Heart right ventricle (tissue), 16 donors: ENCODE measurements at regions not wholly inside any gene's neighbourhood (a gene's known extent, or its start where the extent isn't known, plus 50 kb on each side); places are given as distances from the start of the nearest gene placed in this dataset.

Experiments used
- ATAC-seq, 8 donors: fragments of 200-7000 bp; cut with Tn5 transposase; one replicate each; pipeline ENCODE4 v1.9.1; 2020; ENCODE audit warnings: mild to moderate bottlenecking in 8 of 8, moderate library complexity in 8 of 8, moderate number of reproducible peaks in 1 of 8
- DNase-seq, 2 donors: peaks; one replicate each; pipeline ENCODE4 v3.0.0-alpha.2; 2020
- H3K27ac ChIP-seq, 10 donors: fragments of 200-600 bp; sonication (generic) in 2 of 10; one replicate each; pipeline versions ENCODE4 v1.5.0 to v1.8.0; 2020 to 2022; ENCODE audit warnings: mild to moderate bottlenecking in 3 of 10
- H3K27me3 ChIP-seq, 7 donors: fragments of 200-600 bp; one replicate each; pipeline ENCODE4 v1.8.0; 2021 to 2022; ENCODE audit warnings: mild to moderate bottlenecking in 2 of 7
- H3K36me3 ChIP-seq, 9 donors: fragments of 200-600 bp; sonication (generic) in 1 of 9; one replicate each; pipeline versions ENCODE4 v1.5.0 to v1.8.0; 2020 to 2022; ENCODE audit warnings: mild to moderate bottlenecking in 2 of 9
- H3K4me1 ChIP-seq, 9 donors: fragments of 200-600 bp; sonication (generic) in 1 of 9; one replicate each; pipeline versions ENCODE4 v1.5.0 to v1.8.0; 2020 to 2022; ENCODE audit warnings: mild to moderate bottlenecking in 4 of 9
- H3K4me3 ChIP-seq, 10 donors: fragments of 200-600 bp; sonication (generic) in 2 of 10; one replicate each; pipeline versions ENCODE4 v1.5.0 to v1.8.0; 2020 to 2022; ENCODE audit warnings: mild to moderate bottlenecking in 7 of 10, moderate library complexity in 2 of 10
- H3K9me3 ChIP-seq, 11 donors: fragments of 200-600 bp in 10 of 11; sonication (generic) in 2 of 11; one replicate each; pipeline versions ENCODE4 v1.5.0 to v1.8.0; 2013 to 2022; ENCODE audit warnings: mild to moderate bottlenecking in 2 of 11, control low read depth in 1 of 11, moderate library complexity in 1 of 11
- WGBS, 2 donors: extraction: QIAGEN DNeasy Blood & Tissue Kit; methylation state at CpG; one replicate each; pipeline ENCODE4 v1.1.7; 2013; ENCODE audit warnings: inconsistent platforms in 1 of 2; 5-methylcytosine and 5-hydroxymethylcytosine counted together
- intact Hi-C, 10 donors: fragments of 100-400 bp; cut with DNase I; formaldehyde crosslinking; loops; one replicate each; pipeline versions ENCODE4 v1.11.1 to v1.14.2; 2022
- TF ChIP-seq, protein P1 (sequence below), 9 donors: fragments of 200-600 bp; sonication (generic) in 2 of 9; IDR thresholded peaks; one replicate each; pipeline versions ENCODE4 v1.5.0 to v1.8.0; 2021 to 2022; ENCODE audit warnings: antibody characterized with exemption in 9 of 9, mild to moderate bottlenecking in 5 of 9, moderate library complexity in 1 of 9
- donor health status: Arrhythmogenic right ventricular cardiomyopathy.
- donor health status: ischemic (EF 13 %, LVEDD 7.1; RV severe dilation, severe dysfunction).
- donor health status: healthy with polysubstance abuse.
- donor health status: DM: no; HTN: yes; CAD: no.
- donor health status: DM: no; HTN: no; CAD: no.
- donor health status: ischemic (EF 25% LVEDD 6.9; RV normal size, moderate dysfunction).
- donor health status: ischemic (EF 25% LVEDD 5.7; RV mildly dilated, moderate dysfunction).
- donor health status: healthy.
- donor health status: DM: yes; HTN: yes; CAD: no.
- donor health status: Ischemic cardiomyopathy.
- donor health status: ischemic (EF 35%, LVEDD 5.7; RV mildly dilated, moderate dysfunction).
- donor health status: nonischemic (EF 11% LVEDD 7.7; RV severe dilation, severe dysfunction).
- donor health status: DM: yes; HTN: yes; CAD: no.
- donor health status: PGD.
- donor health status: ischemic (EF 29% LVEDD 5.4; RV normal size, mild dysfunction).
- donor health status: nonischemic (EF 23%, LVEDD 6.1; RV moderate dilation, normal function).

GRCh38 chr7:41217306-41217705, 485.6 kb downstream of the INHBA start:
- H3K4me3 ChIP-seq = no peak overlapping the region
- H3K9me3 ChIP-seq = no peaks in the 10 kb centered on the region
- no peaks in the 10 kb centered on the region for H3K36me3 ChIP-seq
- TF ChIP-seq, protein P1, sequence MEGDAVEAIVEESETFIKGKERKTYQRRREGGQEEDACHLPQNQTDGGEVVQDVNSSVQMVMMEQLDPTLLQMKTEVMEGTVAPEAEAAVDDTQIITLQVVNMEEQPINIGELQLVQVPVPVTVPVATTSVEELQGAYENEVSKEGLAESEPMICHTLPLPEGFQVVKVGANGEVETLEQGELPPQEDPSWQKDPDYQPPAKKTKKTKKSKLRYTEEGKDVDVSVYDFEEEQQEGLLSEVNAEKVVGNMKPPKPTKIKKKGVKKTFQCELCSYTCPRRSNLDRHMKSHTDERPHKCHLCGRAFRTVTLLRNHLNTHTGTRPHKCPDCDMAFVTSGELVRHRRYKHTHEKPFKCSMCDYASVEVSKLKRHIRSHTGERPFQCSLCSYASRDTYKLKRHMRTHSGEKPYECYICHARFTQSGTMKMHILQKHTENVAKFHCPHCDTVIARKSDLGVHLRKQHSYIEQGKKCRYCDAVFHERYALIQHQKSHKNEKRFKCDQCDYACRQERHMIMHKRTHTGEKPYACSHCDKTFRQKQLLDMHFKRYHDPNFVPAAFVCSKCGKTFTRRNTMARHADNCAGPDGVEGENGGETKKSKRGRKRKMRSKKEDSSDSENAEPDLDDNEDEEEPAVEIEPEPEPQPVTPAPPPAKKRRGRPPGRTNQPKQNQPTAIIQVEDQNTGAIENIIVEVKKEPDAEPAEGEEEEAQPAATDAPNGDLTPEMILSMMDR (IDR thresholded peaks at IDR 0.05) = no peak
- H3K27ac ChIP-seq = no peak overlapping the region
- no peak for ATAC-seq
- H3K4me1 ChIP-seq = no peaks in the 10 kb centered on the region
- WGBS, 2 donors = 85 to 91% methylated on average over 3 of the region's 3 CpGs
- no peak for DNase-seq
- no peaks in the 10 kb centered on the region for H3K27me3 ChIP-seq
- intact Hi-C loops = no loop called here

DNA sequence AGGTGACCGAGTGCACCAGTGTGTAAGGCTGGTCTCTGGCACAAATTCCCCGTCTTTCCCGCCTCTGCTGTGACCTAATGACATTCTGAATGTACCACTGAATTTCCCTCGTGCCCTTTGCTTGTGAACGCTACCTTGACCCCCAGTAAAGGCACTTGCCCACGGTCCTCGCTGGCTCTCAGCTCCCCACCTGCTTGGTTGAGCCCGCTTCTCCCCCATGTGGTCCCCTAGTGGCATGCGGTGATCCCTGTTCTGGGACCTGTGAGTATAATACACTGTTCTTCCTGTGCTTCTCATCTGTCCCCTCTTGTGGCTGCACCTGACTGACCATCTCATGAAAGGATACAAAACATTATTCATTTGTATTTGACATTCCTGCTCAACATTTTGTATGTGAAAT, 495.7 kb downstream of the INHBA start:
- H3K4me1 ChIP-seq = no peaks in the 10 kb centered on the region
- no peaks in the 10 kb centered on the region for H3K36me3 ChIP-seq
- 68% methylated on average over 9 of the region's 9 CpGs for WGBS, 2 donors
- H3K9me3 ChIP-seq = no peaks in the 10 kb centered on the region
- no peaks in the 10 kb centered on the region for H3K27me3 ChIP-seq
- H3K27ac ChIP-seq = no peak overlapping the region
- H3K4me3 ChIP-seq = no peak overlapping the region
- TF ChIP-seq, protein P1 (IDR thresholded peaks at IDR 0.05) = no peak
- intact Hi-C loops = no loop called here
- DNase-seq = no peak
- ATAC-seq = no peak

DNA sequence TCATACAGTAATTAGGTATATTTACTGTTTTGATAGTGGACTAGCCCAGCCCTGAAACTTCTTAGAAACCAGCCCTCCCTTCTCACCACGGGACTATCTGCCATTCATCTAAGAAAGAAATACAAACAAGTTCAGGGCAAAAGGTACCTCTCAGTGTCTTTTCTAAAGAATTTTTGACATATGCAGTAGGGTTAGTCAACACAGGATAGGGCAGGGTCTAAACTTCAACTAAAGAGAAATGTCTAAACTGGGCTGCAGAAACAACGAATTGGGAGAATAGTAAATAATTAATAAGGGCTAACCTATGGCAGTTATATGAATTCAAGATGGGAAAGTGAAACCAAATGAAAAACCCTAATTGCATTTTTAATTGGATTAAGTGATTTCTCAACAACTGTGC, 496.6 kb downstream of the INHBA start:
- 67 to 81% methylated on average over 2 of the region's 2 CpGs for WGBS, 2 donors
- H3K27ac ChIP-seq = no peak overlapping the region
- no peak overlapping the region for H3K4me3 ChIP-seq
- H3K36me3 ChIP-seq = no peaks in the 10 kb centered on the region
- no peak for ATAC-seq
- TF ChIP-seq, protein P1 (IDR thresholded peaks at IDR 0.05) = no peak
- no peak for DNase-seq
- no peaks in the 10 kb centered on the region for H3K27me3 ChIP-seq
- no peaks in the 10 kb centered on the region for H3K4me1 ChIP-seq
- intact Hi-C loops = no loop called here
- no peaks in the 10 kb centered on the region for H3K9me3 ChIP-seq

- intact Hi-C loops = no loop called here
- H3K27me3 ChIP-seq = no peaks in the 10 kb centered on the region
- H3K36me3 ChIP-seq = no peaks in the 10 kb centered on the region
- H3K9me3 ChIP-seq = no peaks in the 10 kb centered on the region
- ATAC-seq = no peak
- no peak overlapping the region for H3K27ac ChIP-seq
- TF ChIP-seq, protein P1 (IDR thresholded peaks at IDR 0.05) = no peak
- WGBS, 2 donors = 73 to 77% methylated on average over 2 of the region's 2 CpGs
- no peak for DNase-seq
- no peak overlapping the region for H3K4me3 ChIP-seq
- H3K4me1 ChIP-seq = no peaks in the 10 kb centered on the region
Measured at GRCh38 chr7:41205600-41205999, 497.3 kb downstream of the INHBA start.

GRCh38 chr7:41203542-41203941, 499.3 kb downstream of the INHBA start:
- no peaks in the 10 kb centered on the region for H3K36me3 ChIP-seq
- ATAC-seq (no peak), DNase-seq (no peak)
- no peaks in the 10 kb centered on the region for H3K27me3 ChIP-seq
- H3K4me3 ChIP-seq = no peak overlapping the region
- H3K9me3 ChIP-seq = no peaks in the 10 kb centered on the region
- no peak overlapping the region for H3K27ac ChIP-seq
- TF ChIP-seq, protein P1 (IDR thresholded peaks at IDR 0.05) = no peak
- WGBS, 2 donors = 79 to 81% methylated on average over 2 of the region's 2 CpGs
- no peaks in the 10 kb centered on the region for H3K4me1 ChIP-seq
- intact Hi-C loops = no loop called here
